Calu3 (cell line): ENCODE measurements at regions not wholly inside any gene's neighbourhood (a gene's known extent, or its start where the extent isn't known, plus 50 kb on each side); places are given as distances from the start of the nearest gene placed in this dataset.

Source experiments
- BruUV-seq: library from RNA; stranded (reverse); fragments of 400-500 nt; replicated peaks from 2 replicates; lab custom pipeline; 2021; lab: Mats Ljungman, UMichigan
- CTCF ChIA-PET: fragments of 300-600 bp; sonication (Branson Sonifier 250); formaldehyde crosslinking; loops from one replicate; lab custom pipeline; 2022; ENCODE audit warnings: antibody characterized with exemption; lab: Charles Lee
- DNase-seq: peaks from one replicate; pipeline ENCODE4 v3.0.0; 2022
- H3K27ac Mint-ChIP-seq: one replicate; pipeline ENCODE4 v1.8.0; 2022; ENCODE audit warnings: mixed read lengths; ENCODE audit not compliant: unreplicated experiment
- H3K27me3 Mint-ChIP-seq: one replicate; pipeline ENCODE4 v1.8.0; 2022; ENCODE audit warnings: mixed read lengths; ENCODE audit not compliant: unreplicated experiment
- H3K36me3 Mint-ChIP-seq: one replicate; pipeline ENCODE4 v1.8.0; 2022; ENCODE audit warnings: mild to moderate bottlenecking, moderate library complexity, mixed read lengths; ENCODE audit not compliant: insufficient read depth, unreplicated experiment
- H3K4me1 Mint-ChIP-seq: one replicate; pipeline ENCODE4 v1.8.0; 2022; ENCODE audit warnings: mild to moderate bottlenecking, low read depth, mixed read lengths; ENCODE audit not compliant: unreplicated experiment
- H3K4me3 Mint-ChIP-seq: one replicate; pipeline ENCODE4 v1.8.0; 2022; ENCODE audit warnings: mild to moderate bottlenecking, low read depth, moderate library complexity, mixed read lengths; ENCODE audit not compliant: unreplicated experiment
- H3K9me3 Mint-ChIP-seq: one replicate; pipeline ENCODE4 v1.8.0; 2022; ENCODE audit warnings: low read depth, mixed read lengths; ENCODE audit not compliant: unreplicated experiment
- intact Hi-C: fragments of 100-400 bp; cut with micrococcal nuclease; formaldehyde crosslinking; loops from one replicate; pipeline ENCODE4 v1.10.0; 2022; ENCODE audit not compliant: unreplicated experiment
- TF ChIP-seq, protein P1 (sequence below): fragments of 200-600 bp; IDR thresholded peaks from one replicate; pipeline ENCODE4 v1.8.0; 2022; ENCODE audit warnings: antibody characterized with exemption; ENCODE audit not compliant: unreplicated experiment

DNA sequence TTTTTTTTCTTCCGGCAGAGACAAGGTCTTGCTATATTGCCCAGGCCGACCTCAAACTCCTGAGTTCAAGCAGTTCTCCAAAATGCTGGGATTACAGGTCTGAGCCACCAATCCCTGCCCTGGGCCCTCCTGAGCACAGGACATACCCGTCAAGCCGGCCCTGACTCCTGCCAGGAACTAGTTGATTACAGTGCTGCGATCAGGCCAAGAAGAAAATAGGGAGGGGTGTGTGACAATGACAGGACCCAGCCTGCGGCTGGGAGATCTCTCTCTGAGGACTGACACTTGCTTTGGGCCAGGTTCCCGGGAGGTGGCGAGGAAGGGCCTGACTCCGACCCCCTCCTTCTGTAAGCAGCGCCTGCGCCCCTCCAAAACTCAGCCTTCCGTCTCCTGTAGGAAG, 276.6 kb downstream of the MRTFB start:
- Mint-ChIP-seq H3K9me3 (peaks cover 9% of the 10 kb centered on the region), H3K4me3 (no peak overlapping the region), H3K27ac (no peak overlapping the region), H3K27me3 (peaks cover 10% of the 10 kb centered on the region), H3K36me3 (no peaks in the 10 kb centered on the region), H3K4me1 (no peaks in the 10 kb centered on the region)
- CTCF ChIA-PET: interaction anchor here (0.7 kb wide), 1 partner anchor 44 kb away, joined by 4 read pairs; no protein-coding TSS in a partner anchor
- TF ChIP-seq, protein P1, sequence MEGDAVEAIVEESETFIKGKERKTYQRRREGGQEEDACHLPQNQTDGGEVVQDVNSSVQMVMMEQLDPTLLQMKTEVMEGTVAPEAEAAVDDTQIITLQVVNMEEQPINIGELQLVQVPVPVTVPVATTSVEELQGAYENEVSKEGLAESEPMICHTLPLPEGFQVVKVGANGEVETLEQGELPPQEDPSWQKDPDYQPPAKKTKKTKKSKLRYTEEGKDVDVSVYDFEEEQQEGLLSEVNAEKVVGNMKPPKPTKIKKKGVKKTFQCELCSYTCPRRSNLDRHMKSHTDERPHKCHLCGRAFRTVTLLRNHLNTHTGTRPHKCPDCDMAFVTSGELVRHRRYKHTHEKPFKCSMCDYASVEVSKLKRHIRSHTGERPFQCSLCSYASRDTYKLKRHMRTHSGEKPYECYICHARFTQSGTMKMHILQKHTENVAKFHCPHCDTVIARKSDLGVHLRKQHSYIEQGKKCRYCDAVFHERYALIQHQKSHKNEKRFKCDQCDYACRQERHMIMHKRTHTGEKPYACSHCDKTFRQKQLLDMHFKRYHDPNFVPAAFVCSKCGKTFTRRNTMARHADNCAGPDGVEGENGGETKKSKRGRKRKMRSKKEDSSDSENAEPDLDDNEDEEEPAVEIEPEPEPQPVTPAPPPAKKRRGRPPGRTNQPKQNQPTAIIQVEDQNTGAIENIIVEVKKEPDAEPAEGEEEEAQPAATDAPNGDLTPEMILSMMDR: no peak
- intact Hi-C loops: no loop called here
- BruUV-seq: no TSS peak
- DNase-seq: no peak

DNA sequence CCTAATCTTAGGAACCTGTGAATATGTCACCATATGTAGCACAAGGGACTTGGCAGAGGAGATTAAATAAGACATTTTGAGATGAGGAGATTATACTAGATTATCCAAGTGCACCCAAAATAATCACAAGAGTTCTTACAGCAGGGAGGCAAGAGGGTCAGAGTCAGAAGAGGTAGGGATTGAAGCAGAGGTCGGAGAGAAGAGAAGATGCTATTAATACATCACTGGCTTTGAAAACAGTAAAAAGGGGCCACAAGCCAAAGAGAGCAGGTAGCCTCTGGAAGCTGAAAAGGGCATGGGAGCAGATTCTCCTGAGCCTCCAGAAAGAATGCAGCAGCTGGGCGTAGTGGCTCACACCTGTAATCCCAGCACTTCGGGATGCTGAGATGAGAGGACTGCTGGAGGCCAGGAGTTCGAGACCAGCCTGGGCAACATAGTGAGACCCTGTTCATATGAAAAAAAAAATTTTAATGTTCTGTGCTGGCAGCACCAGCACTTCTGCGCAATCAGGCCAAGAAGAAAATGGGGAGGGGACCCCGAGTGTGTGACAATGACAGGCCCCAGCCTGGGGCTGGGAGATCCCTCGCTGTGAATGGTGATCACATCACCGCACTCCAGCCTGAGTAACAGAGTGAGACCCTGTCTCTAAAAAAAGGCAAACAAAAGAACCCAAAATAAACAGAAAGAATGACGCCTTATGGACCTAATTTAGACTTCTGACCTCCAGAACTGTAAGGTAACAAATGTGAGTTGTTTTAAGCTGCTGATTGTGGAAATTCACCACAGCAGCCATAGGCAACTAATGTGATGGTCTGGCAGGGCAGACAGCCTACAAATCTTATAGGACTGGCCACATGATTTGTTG, 275.4 kb downstream of the MRTFB start:
- no peaks in the 10 kb centered on the region for H3K4me1 Mint-ChIP-seq
- no TSS peak for BruUV-seq
- peaks cover 15% of the 10 kb centered on the region for H3K27me3 Mint-ChIP-seq
- H3K9me3 Mint-ChIP-seq: peaks cover 10% of the 10 kb centered on the region
- CTCF ChIA-PET: no interaction called here
- H3K27ac Mint-ChIP-seq: no peak overlapping the region
- no peaks in the 10 kb centered on the region for H3K36me3 Mint-ChIP-seq
- no peak for DNase-seq
- no peak overlapping the region for H3K4me3 Mint-ChIP-seq
- TF ChIP-seq, protein P1: no peak
- intact Hi-C loops: no loop called here

DNA sequence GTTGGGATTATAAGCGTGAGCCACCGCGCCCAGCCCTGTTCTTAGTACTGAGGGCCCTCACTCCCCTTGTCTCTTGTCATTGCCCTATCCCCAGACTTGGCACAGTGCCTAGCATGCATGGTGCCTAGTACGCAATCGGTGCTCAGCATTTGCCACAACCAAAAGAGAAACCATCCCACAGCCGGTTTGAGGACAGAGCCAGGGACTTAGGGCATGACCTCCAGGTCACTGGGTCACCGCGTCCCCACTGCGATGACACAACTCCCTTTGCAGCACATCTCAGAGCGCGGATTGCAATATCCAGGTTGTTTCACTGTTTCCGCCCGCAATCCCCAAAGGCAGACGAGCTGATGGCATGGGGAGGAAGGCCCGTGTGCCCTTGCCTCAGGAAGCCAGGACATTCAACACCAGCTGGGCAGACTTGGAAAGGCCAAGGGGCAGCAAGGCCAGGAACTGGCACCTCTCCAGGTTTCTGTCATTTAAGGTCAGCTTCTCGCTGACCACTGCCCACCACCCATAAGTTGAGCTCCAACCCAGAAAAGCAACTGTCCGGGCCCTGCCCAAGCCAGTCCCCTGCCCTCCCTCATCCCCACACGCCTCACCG, 274.5 kb downstream of the MRTFB start:
- H3K9me3 Mint-ChIP-seq: peaks cover 10% of the 10 kb centered on the region
- H3K4me1 Mint-ChIP-seq: no peaks in the 10 kb centered on the region
- intact Hi-C loops: no loop called here
- no peaks in the 10 kb centered on the region for H3K36me3 Mint-ChIP-seq
- CTCF ChIA-PET: no interaction called here
- H3K27ac Mint-ChIP-seq: no peak overlapping the region
- no TSS peak for BruUV-seq
- no peak for DNase-seq
- TF ChIP-seq, protein P1: no peak
- H3K4me3 Mint-ChIP-seq: no peak overlapping the region
- H3K27me3 Mint-ChIP-seq: peaks cover 15% of the 10 kb centered on the region

DNA sequence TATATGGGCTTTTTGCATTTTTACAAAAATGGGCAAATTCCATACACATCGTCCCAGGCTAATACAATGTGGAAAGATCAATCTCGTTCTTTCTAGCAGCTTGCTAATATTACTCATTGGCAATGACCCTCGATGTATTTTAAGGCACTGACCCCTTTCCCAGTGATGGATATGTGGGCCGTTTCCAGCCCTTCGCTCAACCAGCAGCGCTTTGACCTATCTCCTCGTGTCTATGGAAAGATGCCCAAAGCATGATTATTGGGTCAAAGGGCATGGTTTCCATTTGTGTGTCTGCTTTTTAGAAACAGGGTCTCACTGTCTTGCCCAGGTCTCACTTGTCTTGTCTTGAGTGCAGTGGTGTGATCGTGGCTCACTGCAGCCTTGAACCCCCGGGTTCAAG, 273.8 kb downstream of the MRTFB start:
- Mint-ChIP-seq H3K27me3 (peaks cover 15% of the 10 kb centered on the region), H3K27ac (no peak overlapping the region), H3K9me3 (peaks cover 10% of the 10 kb centered on the region), H3K4me3 (no peak overlapping the region), H3K4me1 (no peaks in the 10 kb centered on the region), H3K36me3 (no peaks in the 10 kb centered on the region)
- BruUV-seq: no TSS peak
- intact Hi-C loops: no loop called here
- TF ChIP-seq, protein P1: no peak
- CTCF ChIA-PET: no interaction called here
- DNase-seq: no peak
